OCI-LY7 (cell line): ENCODE measurements at regions not wholly inside any gene's neighbourhood (a gene's known extent, or its start where the extent isn't known, plus 50 kb on each side); places are given as distances from the start of the nearest gene placed in this dataset.

Source experiments
- EZH2phosphoT487 ChIP-seq: fragments of 200-600 bp; sonication (generic); IDR thresholded peaks from 2 replicates; pipeline ENCODE4 v1.6.1; 2018; ENCODE audit warnings: low read depth, borderline replicate concordance, mild to moderate bottlenecking, mixed run types, antibody characterized with exemption, low read length, moderate library complexity, mixed read lengths
- TF ChIP-seq, protein P1 (sequence below): fragments of 200-600 bp; sonication (generic); conservative IDR thresholded peaks from 2 replicates; pipeline ENCODE4 v1.5.1; 2014; ENCODE audit warnings: mild to moderate bottlenecking, antibody characterized with exemption, low read length, moderate library complexity, mixed read lengths

DNA sequence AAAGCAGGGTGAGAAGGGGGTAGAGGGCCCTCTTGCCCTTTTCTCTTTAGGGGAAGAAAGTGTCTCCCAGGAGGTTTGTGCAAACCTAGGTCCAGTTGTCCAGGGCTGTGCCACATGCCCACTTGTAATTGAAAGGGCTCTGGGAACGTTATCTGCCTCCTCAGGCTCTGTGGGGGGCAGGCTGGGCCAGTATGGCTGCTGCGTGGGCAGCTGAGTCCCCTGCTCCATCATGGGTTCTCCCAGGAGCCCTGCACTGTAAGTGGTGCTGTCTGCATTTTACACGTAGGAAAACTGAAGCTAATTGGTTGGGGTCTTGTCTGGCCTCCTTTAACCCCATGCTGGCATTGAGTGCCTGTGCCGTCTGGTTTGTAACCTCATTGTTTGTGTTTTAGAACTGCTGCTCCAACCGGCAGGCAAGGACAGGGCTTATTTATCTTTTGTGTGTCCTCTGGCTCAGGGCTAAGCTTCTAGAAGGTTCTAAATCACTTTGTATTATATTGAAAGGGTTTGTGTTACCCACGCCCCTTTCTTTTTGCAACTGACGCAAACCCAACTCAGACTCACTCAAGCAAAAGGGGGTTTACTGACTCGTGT is 117.7 kb upstream of the CIBAR2 start:
- TF ChIP-seq, protein P1, sequence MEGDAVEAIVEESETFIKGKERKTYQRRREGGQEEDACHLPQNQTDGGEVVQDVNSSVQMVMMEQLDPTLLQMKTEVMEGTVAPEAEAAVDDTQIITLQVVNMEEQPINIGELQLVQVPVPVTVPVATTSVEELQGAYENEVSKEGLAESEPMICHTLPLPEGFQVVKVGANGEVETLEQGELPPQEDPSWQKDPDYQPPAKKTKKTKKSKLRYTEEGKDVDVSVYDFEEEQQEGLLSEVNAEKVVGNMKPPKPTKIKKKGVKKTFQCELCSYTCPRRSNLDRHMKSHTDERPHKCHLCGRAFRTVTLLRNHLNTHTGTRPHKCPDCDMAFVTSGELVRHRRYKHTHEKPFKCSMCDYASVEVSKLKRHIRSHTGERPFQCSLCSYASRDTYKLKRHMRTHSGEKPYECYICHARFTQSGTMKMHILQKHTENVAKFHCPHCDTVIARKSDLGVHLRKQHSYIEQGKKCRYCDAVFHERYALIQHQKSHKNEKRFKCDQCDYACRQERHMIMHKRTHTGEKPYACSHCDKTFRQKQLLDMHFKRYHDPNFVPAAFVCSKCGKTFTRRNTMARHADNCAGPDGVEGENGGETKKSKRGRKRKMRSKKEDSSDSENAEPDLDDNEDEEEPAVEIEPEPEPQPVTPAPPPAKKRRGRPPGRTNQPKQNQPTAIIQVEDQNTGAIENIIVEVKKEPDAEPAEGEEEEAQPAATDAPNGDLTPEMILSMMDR, result no peak
- no peak for TF ChIP-seq EZH2phosphoT487
